Tibial nerve (tissue), 4 donors: ENCODE measurements at regions not wholly inside any gene's neighbourhood (a gene's known extent, or its start where the extent isn't known, plus 50 kb on each side); places are given as distances from the start of the nearest gene placed in this dataset. TPM values are rescaled to one million over a fixed set of nuclear protein-coding genes. Genes with fewer than 3 reads are reported as not detected.

Experiments
- DNase-seq, 2 donors: peaks; one replicate each; pipeline ENCODE4 v3.0.0-alpha.2; 2019; ENCODE audit warnings: low spot score in 2 of 2
- H3K27ac ChIP-seq, 4 donors: fragments of 200-600 bp; sonication (generic) in 3 of 4; one replicate each; pipeline ENCODE4 v1.5.1; 2017 to 2019; ENCODE audit warnings: mild to moderate bottlenecking in 1 of 4
- H3K27me3 ChIP-seq, 2 donors: fragments of 200-600 bp; sonication (generic) in 1 of 2; one replicate each; pipeline versions ENCODE4 v1.5.1 to v1.6.0; 2017 to 2019
- H3K36me3 ChIP-seq, 3 donors: fragments of 200-600 bp; sonication (generic); one replicate each; pipeline ENCODE4 v1.5.1; 2018 to 2019
- H3K4me1 ChIP-seq, 4 donors: fragments of 200-600 bp; sonication (generic) in 3 of 4; one replicate each; pipeline ENCODE4 v1.5.1; 2017 to 2019
- H3K4me3 ChIP-seq, 4 donors: fragments of 200-600 bp; sonication (generic) in 3 of 4; one replicate each; pipeline ENCODE4 v1.5.1; 2017 to 2019; ENCODE audit warnings: mild to moderate bottlenecking in 1 of 4, moderate library complexity in 1 of 4
- H3K9me3 ChIP-seq, 4 donors: fragments of 200-600 bp; sonication (generic) in 3 of 4; one replicate each; pipeline ENCODE4 v1.5.1; 2017 to 2019
- EP300 ChIP-seq, 2 donors: sonication (generic); formaldehyde crosslinking; IDR thresholded peaks; one replicate each; pipeline ENCODE4 v1.6.1; 2017; ENCODE audit warnings: antibody characterized with exemption in 2 of 2, mild to moderate bottlenecking in 1 of 2
- POLR2A ChIP-seq, 2 donors: fragments of 450-650 bp; IDR thresholded peaks; one replicate each; pipeline ENCODE4 v1.6.1; 2017; ENCODE audit warnings: antibody characterized with exemption in 2 of 2, mild to moderate bottlenecking in 2 of 2, moderate library complexity in 2 of 2
- WGBS, 2 donors: methylation state at CpG; one replicate each; pipeline ENCODE4 v1.1.5; 2018; 5-methylcytosine and 5-hydroxymethylcytosine counted together
- small RNA-seq: library from RNA; depleted of rRNA; stranded (forward); fragments of <200 nt; gene quantifications from one replicate; pipeline ENCODE3, GENCODE V24; 2016
- TF ChIP-seq, protein P1 (sequence below), 5 experiments: fragments of 200-600 bp in 3 of 5; fragments of 450-650 bp in 2 of 5; sonication (generic) in 3 of 5; IDR thresholded peaks; one replicate each; pipeline ENCODE4 v1.5.1; 2016 to 2019; ENCODE audit warnings: antibody characterized with exemption in 5 of 5, mild to moderate bottlenecking in 3 of 5, moderate library complexity in 2 of 5

DNA sequence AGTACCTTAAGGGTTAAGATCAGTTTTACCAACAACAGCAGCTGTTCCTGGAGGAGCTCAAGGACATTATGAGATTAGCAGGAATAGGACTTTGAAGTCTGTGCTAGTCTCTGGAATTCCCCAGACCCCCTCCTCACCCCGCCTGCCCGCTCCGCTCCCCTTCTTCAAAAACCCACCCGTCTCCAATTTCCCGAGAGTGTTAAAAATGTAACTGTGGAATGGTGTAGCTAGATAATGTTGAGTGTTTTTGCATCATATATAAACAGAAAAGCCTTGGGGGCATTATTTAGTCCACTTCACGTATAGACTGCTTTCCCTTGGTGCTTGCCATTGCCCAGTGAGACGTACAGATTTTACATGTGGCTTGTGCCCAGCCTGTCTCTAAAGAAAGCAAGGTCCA is 65.0 kb upstream of the SEMA6D start:
- no peaks in the 10 kb centered on the region for H3K9me3 ChIP-seq
- no peak for DNase-seq
- TF ChIP-seq POLR2A (IDR thresholded peaks at IDR 0.05) (no peak), EP300 (IDR thresholded peaks at IDR 0.05) (no peak)
- TF ChIP-seq, protein P1, sequence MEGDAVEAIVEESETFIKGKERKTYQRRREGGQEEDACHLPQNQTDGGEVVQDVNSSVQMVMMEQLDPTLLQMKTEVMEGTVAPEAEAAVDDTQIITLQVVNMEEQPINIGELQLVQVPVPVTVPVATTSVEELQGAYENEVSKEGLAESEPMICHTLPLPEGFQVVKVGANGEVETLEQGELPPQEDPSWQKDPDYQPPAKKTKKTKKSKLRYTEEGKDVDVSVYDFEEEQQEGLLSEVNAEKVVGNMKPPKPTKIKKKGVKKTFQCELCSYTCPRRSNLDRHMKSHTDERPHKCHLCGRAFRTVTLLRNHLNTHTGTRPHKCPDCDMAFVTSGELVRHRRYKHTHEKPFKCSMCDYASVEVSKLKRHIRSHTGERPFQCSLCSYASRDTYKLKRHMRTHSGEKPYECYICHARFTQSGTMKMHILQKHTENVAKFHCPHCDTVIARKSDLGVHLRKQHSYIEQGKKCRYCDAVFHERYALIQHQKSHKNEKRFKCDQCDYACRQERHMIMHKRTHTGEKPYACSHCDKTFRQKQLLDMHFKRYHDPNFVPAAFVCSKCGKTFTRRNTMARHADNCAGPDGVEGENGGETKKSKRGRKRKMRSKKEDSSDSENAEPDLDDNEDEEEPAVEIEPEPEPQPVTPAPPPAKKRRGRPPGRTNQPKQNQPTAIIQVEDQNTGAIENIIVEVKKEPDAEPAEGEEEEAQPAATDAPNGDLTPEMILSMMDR (IDR thresholded peaks at IDR 0.05): no peak
- WGBS, 2 donors: 64 to 79% methylated on average over 7 of the region's 7 CpGs
- H3K27ac ChIP-seq: no peak overlapping the region
- H3K27me3 ChIP-seq: no peaks in the 10 kb centered on the region
- no peak overlapping the region for H3K4me3 ChIP-seq
- no peaks in the 10 kb centered on the region for H3K4me1 ChIP-seq
- H3K36me3 ChIP-seq: no peaks in the 10 kb centered on the region

- TF ChIP-seq EP300 (IDR thresholded peaks at IDR 0.05): no peak
- TF ChIP-seq, protein P1 (IDR thresholded peaks at IDR 0.05): no peak
- TF ChIP-seq POLR2A (IDR thresholded peaks at IDR 0.05): no peak
- WGBS, 2 donors: 86 to 92% methylated on average over 2 of the region's 2 CpGs
- no peak for DNase-seq
- Histone ChIP-seq H3K4me3 (no peak overlapping the region), H3K27ac (no peak overlapping the region), H3K36me3 (no peaks in the 10 kb centered on the region), H3K9me3 (no peaks in the 10 kb centered on the region), H3K4me1 (no peaks in the 10 kb centered on the region), H3K27me3 (no peaks in the 10 kb centered on the region)
Observed at GRCh38 chr15:47652844-47653243, 64.5 kb upstream of the SEMA6D start.

- H3K27ac ChIP-seq: no peak overlapping the region
- TF ChIP-seq EP300 (IDR thresholded peaks at IDR 0.05) (no peak), POLR2A (IDR thresholded peaks at IDR 0.05) (no peak)
- TF ChIP-seq, protein P1 (IDR thresholded peaks at IDR 0.05): no peak
- WGBS, 2 donors: 83 to 91% methylated on average over 5 of the region's 5 CpGs
- no peak for DNase-seq
- H3K9me3 ChIP-seq: no peaks in the 10 kb centered on the region
- H3K36me3 ChIP-seq: no peaks in the 10 kb centered on the region
- no peaks in the 10 kb centered on the region for H3K27me3 ChIP-seq
- no peaks in the 10 kb centered on the region for H3K4me1 ChIP-seq
- H3K4me3 ChIP-seq: no peak overlapping the region
Observed at GRCh38 chr15:47661661-47662180, 55.6 kb upstream of the SEMA6D start.

DNA sequence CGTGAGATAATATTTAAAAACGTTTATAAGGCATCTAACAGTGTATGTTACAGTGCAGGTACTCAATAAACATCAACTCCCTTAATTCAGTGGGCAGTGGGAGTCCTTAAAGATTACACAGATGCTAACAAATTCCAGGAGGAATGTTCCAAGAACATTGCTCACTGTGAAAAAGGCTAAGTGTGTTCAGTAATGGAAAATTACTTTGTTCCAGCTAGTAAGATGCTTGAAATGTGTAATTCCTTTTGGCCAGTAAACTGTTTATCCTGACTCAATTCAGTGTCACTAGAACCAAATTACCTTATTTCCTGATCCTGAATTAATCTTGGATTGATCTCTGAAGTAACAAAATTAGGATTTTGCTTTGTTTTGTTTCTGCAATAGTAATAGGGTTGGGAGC is 54.2 kb upstream of the SEMA6D start:
- DNase-seq: no peak
- no peaks in the 10 kb centered on the region for H3K36me3 ChIP-seq
- H3K4me3 ChIP-seq: no peak overlapping the region
- no peak overlapping the region for H3K27ac ChIP-seq
- H3K27me3 ChIP-seq: no peaks in the 10 kb centered on the region
- TF ChIP-seq EP300 (IDR thresholded peaks at IDR 0.05): no peak
- TF ChIP-seq, protein P1 (IDR thresholded peaks at IDR 0.05): no peak
- no peak for TF ChIP-seq POLR2A (IDR thresholded peaks at IDR 0.05)
- no peaks in the 10 kb centered on the region for H3K4me1 ChIP-seq
- 72 to 73% methylated on average over 2 of the region's 2 CpGs for WGBS, 2 donors
- H3K9me3 ChIP-seq: no peaks in the 10 kb centered on the region

Small RNA genes lying in the stretch of these regions (small RNA-seq; reads per million reads assigned to genes)
- not detected for gene MTND5P40
- gene RF01182: not detected
- gene RN7SKP139: not detected
- gene RNU6-1014P: not detected
